Astrocyte of the hippocampus (primary cell): ENCODE measurements at regions not wholly inside any gene's neighbourhood (a gene's known extent, or its start where the extent isn't known, plus 50 kb on each side); places are given as distances from the start of the nearest gene placed in this dataset.
"Not testable (repeated sequence)": the region's sequence is repeated elsewhere in the genome, so short reads cannot be mapped to it uniquely, and the experiment has no call there.

ENCODE experiments used
- DNase-seq: peaks from one replicate; pipeline ENCODE4 v3.0.0; 2011; ENCODE audit warnings: low read depth, low spot score

- peak; percentile 53 for DNase-seq
These were observed 70.0 kb upstream of the FAM241A start for GRCh38 chr4:112075129-112075753.

GRCh38 chr4:112075906-112076305 lies 69.3 kb upstream of the FAM241A start:
- DNase-seq: no peak

- no peak for DNase-seq
These were observed 68.2 kb upstream of the FAM241A start for GRCh38 chr4:112076919-112077608.

GRCh38 chr4:112077743-112078142 lies 67.5 kb upstream of the FAM241A start:
- no peak for DNase-seq

- DNase-seq: peak; percentile 67
These were observed 62.2 kb upstream of the FAM241A start for GRCh38 chr4:112082954-112083586.

- no peak for DNase-seq
These were observed 61.5 kb upstream of the FAM241A start for GRCh38 chr4:112083587-112084347.

GRCh38 chr4:112085156-112086035 lies 59.9 kb upstream of the FAM241A start:
- DNase-seq: no peak

- no peak for DNase-seq
These were observed 59.2 kb upstream of the FAM241A start for GRCh38 chr4:112086036-112086434.

- DNase-seq: not testable (repeated sequence)
These were observed 58.6 kb upstream of the FAM241A start for GRCh38 chr4:112086661-112087060.

GRCh38 chr4:112092330-112092729 lies 52.9 kb upstream of the FAM241A start:
- not testable (repeated sequence) for DNase-seq

GRCh38 chr4:112093636-112094202 lies 51.5 kb upstream of the FAM241A start:
- no peak for DNase-seq

- no peak for DNase-seq
These were observed 50.9 kb upstream of the FAM241A start for GRCh38 chr4:112094330-112094729.
